SK-N-SH (cell line): ENCODE measurements at regions not wholly inside any gene's neighbourhood (a gene's known extent, or its start where the extent isn't known, plus 50 kb on each side); places are given as distances from the start of the nearest gene placed in this dataset.

Experiments used
- CTCF ChIA-PET: fragments of 300-600, 350-600 bp; formaldehyde crosslinking; extraction: SDS; loops from one replicate; lab custom pipeline; 2021; lab: Yijun Ruan, JAX
- POLR2A ChIA-PET: fragments of 350-600 bp; sonication (Branson Sonifier 250); formaldehyde crosslinking; extraction: SDS; loops from one replicate; lab custom pipeline; 2020; ENCODE audit warnings: antibody characterized with exemption, inconsistent platforms; lab: Yijun Ruan, JAX
- DNase-seq: peaks from one replicate; pipeline ENCODE4 v3.0.0; 2012
- H2AFZ ChIP-seq: fragments of 200-600 bp; sonication (generic); 2 replicates; pipeline ENCODE4 v1.8.1; 2016; ENCODE audit warnings: antibody characterized with exemption, mild to moderate bottlenecking, low read depth
- H3F3A ChIP-seq: fragments of 200-600 bp; sonication (generic); replicated peaks from 2 replicates; pipeline ENCODE3; 2016; ENCODE audit warnings: antibody characterized with exemption, mild to moderate bottlenecking; ENCODE audit not compliant: insufficient read depth
- H3K27ac ChIP-seq, 2 experiments: fragments of 200-500 bp in 1 of 2; fragments of 200-600 bp in 1 of 2; sonication (Bioruptor generic) in 1 of 2; sonication (generic), shearing (Covaris generic) in 1 of 2; 2 replicates each; pipeline versions ENCODE4 v1.5.1 to v1.6.1; 2014 to 2016; ENCODE audit warnings: low read depth in 2 of 2, inconsistent platforms in 1 of 2, low read length in 1 of 2, mild to moderate bottlenecking in 1 of 2, mixed read lengths in 1 of 2
- H3K27me3 ChIP-seq: fragments of 200-600 bp; sonication (generic), shearing (Covaris generic); 2 replicates; pipeline ENCODE4 v1.6.1; 2016; ENCODE audit warnings: mixed run types; ENCODE audit not compliant: insufficient read depth
- H3K36me3 ChIP-seq, 2 experiments: fragments of 200-500 bp in 1 of 2; fragments of 200-600 bp in 1 of 2; sonication (Bioruptor generic) in 1 of 2; sonication (generic) in 1 of 2; replicated peaks in 1 of 2; 2 replicates each; pipeline versions ENCODE3 to v1.5.1; 2014 to 2016; ENCODE audit warnings: low read length in 1 of 2, mild to moderate bottlenecking in 1 of 2; ENCODE audit not compliant: insufficient read depth in 2 of 2, control insufficient read depth in 1 of 2
- H3K4me1 ChIP-seq, 2 experiments: fragments of 200-500 bp in 1 of 2; fragments of 200-600 bp in 1 of 2; sonication (Bioruptor generic) in 1 of 2; sonication (generic), shearing (Covaris generic) in 1 of 2; 2 replicates each; pipeline versions ENCODE4 v1.5.1 to v1.6.1; 2014 to 2016; ENCODE audit warnings: low read depth in 1 of 2, low read length in 1 of 2, mixed run types in 1 of 2; ENCODE audit not compliant: insufficient read depth in 2 of 2, control insufficient read depth in 1 of 2
- H3K4me2 ChIP-seq: fragments of 200-600 bp; sonication (generic), shearing (Covaris generic); 2 replicates; pipeline ENCODE4 v1.6.1; 2017; ENCODE audit warnings: mixed run types
- H3K4me3 ChIP-seq, 2 experiments: fragments of 200-500 bp in 1 of 2; fragments of 200-600 bp in 1 of 2; sonication (Bioruptor generic) in 1 of 2; sonication (generic), shearing (Covaris generic) in 1 of 2; 2 replicates each; pipeline versions ENCODE4 v1.5.1 to v1.8.1; 2014 to 2016; ENCODE audit warnings: low read depth in 2 of 2, inconsistent platforms in 1 of 2, low read length in 1 of 2, mild to moderate bottlenecking in 1 of 2, mixed read lengths in 1 of 2, moderate library complexity in 1 of 2
- H3K79me2 ChIP-seq: fragments of 200-600 bp; sonication (generic); 2 replicates; pipeline ENCODE4 v1.8.1; 2017; ENCODE audit warnings: mild to moderate bottlenecking; ENCODE audit not compliant: insufficient read depth
- H3K9ac ChIP-seq: fragments of 200-600 bp; sonication (generic); 2 replicates; pipeline ENCODE4 v1.6.1; 2017; ENCODE audit warnings: mixed run types
- H3K9me2 ChIP-seq: fragments of 200-600 bp; sonication (generic); 2 replicates; pipeline ENCODE4 v1.6.1; 2017; ENCODE audit warnings: mixed run types
- H3K9me3 ChIP-seq: fragments of 200-600 bp; sonication (generic); 2 replicates; pipeline ENCODE4 v1.6.1; 2017; ENCODE audit warnings: mixed run types, mild to moderate bottlenecking, moderate library complexity
- H4K20me1 ChIP-seq: fragments of 200-600 bp; sonication (generic); 2 replicates; pipeline ENCODE4 v1.6.1; 2017; ENCODE audit warnings: mild to moderate bottlenecking, mixed run types; ENCODE audit not compliant: insufficient read depth
- EZH2phosphoT487 ChIP-seq: fragments of 200-600 bp; sonication (generic); IDR thresholded peaks from 2 replicates; pipeline ENCODE4 v1.6.1; 2017; ENCODE audit warnings: low read depth, mixed run types, mild to moderate bottlenecking, antibody characterized with exemption, moderate library complexity, borderline replicate concordance
- TCF12 ChIP-seq: IDR thresholded peaks from 2 replicates; pipeline ENCODE4 v1.4.0; 2012
- WGBS: methylation state at CpG from one replicate; pipeline ENCODE4 v1.1.6; 2017; ENCODE audit warnings: low lambda C conversion rate; 5-methylcytosine and 5-hydroxymethylcytosine counted together
- TF ChIP-seq, protein P1 (sequence below): IDR thresholded peaks from 2 replicates; pipeline ENCODE4 v1.4.0; 2012; ENCODE audit warnings: low read depth, borderline replicate concordance

GRCh38 chr2:108189316-108189715 lies 50.5 kb upstream of the SULT1C3 start:
- no peaks in the 10 kb centered on the region; a peak in 1 of 4 replicates for H3K4me1 ChIP-seq
- H3F3A ChIP-seq = no peaks in the 10 kb centered on the region
- H3K27me3 ChIP-seq = no peaks in the 10 kb centered on the region
- no peak overlapping the region for H3K4me3 ChIP-seq
- TF ChIP-seq, protein P1, sequence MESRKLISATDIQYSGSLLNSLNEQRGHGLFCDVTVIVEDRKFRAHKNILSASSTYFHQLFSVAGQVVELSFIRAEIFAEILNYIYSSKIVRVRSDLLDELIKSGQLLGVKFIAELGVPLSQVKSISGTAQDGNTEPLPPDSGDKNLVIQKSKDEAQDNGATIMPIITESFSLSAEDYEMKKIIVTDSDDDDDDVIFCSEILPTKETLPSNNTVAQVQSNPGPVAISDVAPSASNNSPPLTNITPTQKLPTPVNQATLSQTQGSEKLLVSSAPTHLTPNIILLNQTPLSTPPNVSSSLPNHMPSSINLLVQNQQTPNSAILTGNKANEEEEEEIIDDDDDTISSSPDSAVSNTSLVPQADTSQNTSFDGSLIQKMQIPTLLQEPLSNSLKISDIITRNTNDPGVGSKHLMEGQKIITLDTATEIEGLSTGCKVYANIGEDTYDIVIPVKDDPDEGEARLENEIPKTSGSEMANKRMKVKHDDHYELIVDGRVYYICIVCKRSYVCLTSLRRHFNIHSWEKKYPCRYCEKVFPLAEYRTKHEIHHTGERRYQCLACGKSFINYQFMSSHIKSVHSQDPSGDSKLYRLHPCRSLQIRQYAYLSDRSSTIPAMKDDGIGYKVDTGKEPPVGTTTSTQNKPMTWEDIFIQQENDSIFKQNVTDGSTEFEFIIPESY = no peak
- TF ChIP-seq TCF12 = no peak
- no peak for TF ChIP-seq EZH2phosphoT487
- WGBS = 0% methylated on average over 1 of the region's 1 CpG
- H3K4me2 ChIP-seq = no peak overlapping the region
- no peak overlapping the region for H2AFZ ChIP-seq
- no peaks in the 10 kb centered on the region for H3K9me3 ChIP-seq
- ChIA-PET POLR2A (no interaction called here), CTCF (interaction anchor here (1.7 to 1.9 kb wide), 2 partner anchors 19 to 252 kb away, joined by 7 to 8 read pairs; no protein-coding TSS in a partner anchor)
- no peaks in the 10 kb centered on the region for H3K79me2 ChIP-seq
- no peak for DNase-seq
- no peaks in the 10 kb centered on the region for H3K9me2 ChIP-seq
- no peak overlapping the region for H3K27ac ChIP-seq
- H4K20me1 ChIP-seq = no peaks in the 10 kb centered on the region
- H3K36me3 ChIP-seq = no peaks in the 10 kb centered on the region
- H3K9ac ChIP-seq = no peak overlapping the region
